NCI-H2171 treated with DMSO at 0.1 percent for 48 hours (cell line): ENCODE measurements at regions not wholly inside any gene's neighbourhood (a gene's known extent, or its start where the extent isn't known, plus 50 kb on each side); places are given as distances from the start of the nearest gene placed in this dataset.
"Not testable (repeated sequence)": the region's sequence is repeated elsewhere in the genome, so short reads cannot be mapped to it uniquely, and the experiment has no call there.

ENCODE experiments used
- DNase-seq: peaks from one replicate; lab custom pipeline; 2025; lab: John Stamatoyannopoulos, UW

DNA sequence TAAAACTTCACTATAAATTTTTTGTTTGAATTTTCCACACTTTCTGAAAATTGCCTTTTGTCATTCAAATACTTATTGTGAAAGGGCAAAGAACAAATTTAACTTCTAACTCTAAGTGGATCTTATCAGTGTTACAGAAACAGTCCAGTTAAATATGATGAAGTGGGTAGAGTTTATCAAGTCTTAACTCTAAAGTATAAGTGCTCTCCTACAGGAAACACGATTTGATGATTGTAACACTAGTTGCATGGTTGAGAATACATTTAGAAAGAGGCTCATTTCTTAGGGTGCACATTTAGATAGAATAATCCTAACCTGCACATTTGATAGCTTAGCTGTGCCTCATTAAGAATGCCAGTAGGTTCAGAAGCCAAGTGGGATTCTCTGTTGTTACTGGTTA lies 838.3 kb upstream of the ATXN7L3B start:
- no peak for DNase-seq

DNA sequence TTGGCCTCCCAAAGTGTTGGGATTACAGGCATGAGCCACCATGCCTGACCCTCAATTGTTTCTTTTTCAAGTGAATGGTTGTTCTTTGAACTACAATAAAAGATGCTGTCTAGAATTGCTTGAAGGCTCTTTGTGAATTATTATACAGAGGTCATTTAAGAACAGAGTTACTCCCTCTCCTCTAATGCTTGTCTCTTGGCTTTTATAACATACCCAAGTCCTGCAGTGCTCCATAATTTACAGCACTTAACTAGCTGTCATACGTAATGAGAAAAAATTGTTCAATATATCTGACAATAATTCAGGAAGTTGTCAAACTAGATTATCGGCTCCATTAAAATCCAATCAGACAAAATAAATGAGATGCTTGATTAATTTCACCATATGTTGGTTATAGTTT lies 823.0 kb upstream of the ATXN7L3B start:
- DNase-seq = no peak

DNA sequence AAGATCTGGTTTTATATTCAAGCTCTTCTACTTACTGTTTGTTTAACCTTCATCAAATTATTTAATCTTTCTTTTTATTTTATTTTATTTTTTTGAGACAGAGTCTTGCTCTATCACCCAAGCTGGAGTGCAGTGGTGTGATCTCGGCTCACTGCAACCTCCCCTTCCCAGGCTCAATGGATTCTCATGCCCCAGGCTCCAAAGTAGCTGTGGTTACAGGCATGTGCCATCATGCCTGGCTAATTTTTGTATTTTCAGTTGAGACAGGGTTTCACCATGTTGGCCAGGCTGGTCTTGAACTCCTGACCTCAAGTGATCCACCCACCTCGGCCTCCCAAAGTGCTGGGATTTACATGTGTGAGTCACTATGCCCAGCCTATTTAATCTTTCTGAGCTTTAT lies 821.5 kb upstream of the ATXN7L3B start:
- DNase-seq = not testable (repeated sequence)

DNA sequence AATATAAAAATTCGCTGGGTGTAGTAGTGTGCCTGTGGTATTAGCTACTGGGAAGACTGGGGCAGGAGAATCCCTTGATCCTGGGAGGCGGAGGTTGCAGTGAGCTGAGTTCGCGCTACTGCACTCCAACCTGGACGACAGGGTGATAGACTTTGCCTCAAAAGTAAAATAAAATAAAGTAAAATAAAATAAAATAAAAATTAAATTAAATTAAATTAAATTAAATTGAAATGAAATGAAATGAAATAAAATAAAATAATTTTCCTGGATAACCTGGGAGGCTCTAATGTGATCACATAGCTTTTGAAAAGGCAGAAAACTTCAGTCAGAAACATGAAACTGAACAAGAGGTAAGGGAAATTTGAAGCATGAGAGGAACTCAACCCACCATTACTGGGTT lies 818.4 kb upstream of the ATXN7L3B start:
- no peak for DNase-seq

DNA sequence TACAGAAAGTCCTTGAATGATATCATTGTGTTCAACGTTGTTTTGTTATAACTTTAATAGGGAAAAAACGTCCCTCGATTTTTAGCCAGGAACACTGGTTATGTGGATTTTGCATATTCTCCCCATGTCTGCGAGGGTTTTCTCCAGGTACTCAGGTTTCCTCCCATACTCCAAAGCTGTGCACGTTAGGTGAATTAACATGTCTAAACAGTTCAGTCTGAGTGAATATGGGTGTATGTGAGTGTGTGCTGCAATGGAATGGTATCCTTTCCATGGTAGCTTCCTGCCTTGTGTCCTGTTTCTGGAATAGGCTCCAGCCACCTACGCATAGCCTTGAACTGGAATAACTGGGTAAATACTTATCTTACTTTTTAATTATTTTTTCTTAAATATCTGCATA lies 810.8 kb upstream of the ATXN7L3B start:
- DNase-seq = no peak

DNA sequence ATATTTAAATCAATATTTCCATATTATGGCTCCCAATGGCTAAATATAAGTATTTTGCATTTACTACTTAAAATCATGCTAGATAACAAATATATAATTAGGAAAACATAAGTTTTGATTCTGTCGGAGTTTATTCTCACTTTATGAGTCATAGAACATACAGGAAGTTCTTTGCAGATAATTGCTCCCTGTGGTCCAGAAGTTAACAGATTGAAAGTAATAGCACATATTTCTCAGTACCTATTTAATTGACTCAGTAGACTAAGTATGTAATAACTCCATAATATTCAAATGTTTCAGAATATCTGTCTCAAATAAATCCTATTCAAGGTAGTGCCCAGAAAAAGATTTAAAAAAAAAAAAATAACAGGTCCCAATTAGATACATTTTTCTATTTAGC lies 806.0 kb upstream of the ATXN7L3B start:
- DNase-seq = no peak

DNA sequence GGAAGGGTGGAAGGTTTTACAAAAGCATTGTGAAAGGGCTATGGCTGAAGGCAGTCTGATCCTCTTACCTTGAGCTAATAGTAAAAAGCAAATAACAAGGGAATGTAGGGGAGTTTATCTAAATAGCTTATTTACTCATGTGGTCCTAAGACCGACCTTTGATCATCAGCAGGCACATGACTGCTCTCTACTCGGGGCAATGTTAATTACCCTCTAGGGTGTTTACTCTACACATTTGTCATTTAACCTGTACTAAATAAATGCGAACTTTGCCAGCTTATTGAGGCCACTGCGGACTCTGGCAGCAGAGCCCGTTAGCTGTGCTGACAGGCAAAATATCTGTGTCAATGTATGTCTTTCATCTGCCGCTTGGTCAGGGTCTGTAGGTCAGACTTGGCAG lies 768.3 kb upstream of the ATXN7L3B start:
- DNase-seq = no peak

DNA sequence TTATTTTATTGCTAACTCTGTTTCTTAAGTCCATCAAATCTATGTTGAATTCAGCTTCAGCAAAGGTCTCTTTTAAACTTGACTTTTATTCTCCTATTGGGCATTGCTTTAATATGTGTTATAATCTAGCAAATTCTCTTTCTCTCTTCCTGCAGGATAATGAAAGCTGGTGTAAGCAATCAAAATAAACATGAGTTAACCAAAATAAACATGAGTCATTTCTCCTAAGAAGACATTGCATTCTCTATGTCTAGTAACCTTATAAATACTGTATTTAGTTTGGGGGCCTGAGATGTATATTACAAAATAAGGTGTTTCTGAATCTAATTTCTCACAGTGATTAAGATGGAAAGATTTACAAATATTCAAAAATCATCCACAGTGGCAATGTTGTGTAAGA lies 739.1 kb upstream of the ATXN7L3B start:
- no peak for DNase-seq

DNA sequence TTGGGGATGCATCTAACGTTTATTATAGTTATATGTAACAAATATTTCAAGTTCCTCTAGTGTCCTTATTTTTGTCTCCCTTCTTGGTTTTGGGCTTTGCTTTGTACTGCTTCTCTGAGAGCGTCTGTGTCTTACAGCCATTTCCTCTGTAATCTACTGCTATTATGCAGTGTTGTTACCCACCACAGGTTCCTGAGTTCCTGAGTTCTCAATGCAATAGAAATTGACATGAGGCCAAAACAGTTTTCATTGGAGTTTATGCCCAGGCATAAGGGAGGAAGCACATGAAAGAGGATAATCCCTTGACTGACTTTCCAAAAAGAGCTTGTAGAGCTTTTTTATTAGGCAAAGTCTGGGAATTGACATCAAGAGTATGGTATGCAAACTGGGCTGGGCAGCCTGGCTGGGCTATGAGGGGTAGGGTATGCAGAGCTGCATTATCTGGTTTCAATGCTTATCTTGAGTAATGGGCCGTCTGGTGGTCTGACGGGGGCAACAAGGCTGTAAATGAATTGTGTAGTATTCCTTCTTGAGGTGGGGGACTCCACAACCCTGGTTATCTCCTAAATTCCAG lies 722.5 kb upstream of the ATXN7L3B start:
- DNase-seq = no peak

DNA sequence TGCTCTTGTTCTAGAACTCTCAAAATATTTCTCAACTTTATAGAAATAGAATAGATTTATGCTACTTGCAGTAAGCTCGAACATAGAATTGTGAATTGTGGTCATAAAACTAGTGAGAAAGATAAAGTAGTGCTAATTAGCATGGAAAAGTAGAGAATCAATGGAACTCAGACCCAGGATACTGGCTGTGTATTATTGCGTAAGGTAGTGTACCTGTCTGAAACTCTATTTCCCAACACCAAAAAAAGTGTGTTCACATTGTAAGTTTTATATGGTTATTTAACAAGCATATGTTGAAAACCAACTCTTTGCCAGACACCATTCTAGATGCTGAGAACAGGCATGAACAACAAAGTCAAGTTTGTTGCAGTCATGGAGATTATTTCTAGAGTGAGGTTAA lies 720.5 kb upstream of the ATXN7L3B start:
- no peak for DNase-seq

DNA sequence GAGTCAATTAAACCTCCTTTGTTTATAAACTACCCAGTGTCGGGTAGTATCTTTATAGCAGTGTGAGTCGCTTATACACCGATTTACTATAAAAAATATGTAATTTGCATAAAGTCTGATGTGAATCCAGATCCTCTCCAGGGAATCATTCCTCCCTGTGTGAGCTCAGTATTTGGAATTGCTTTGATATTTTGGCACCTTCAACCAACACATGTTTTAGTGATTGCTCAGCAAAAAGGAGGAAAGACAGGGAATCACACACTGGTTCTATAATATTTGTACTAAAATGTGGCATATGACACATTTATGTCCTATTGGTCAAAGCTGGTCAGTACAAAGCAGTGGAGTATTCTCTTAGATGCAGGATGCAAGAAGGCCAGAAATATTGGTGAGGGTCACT lies 703.9 kb upstream of the ATXN7L3B start:
- DNase-seq = no peak

DNA sequence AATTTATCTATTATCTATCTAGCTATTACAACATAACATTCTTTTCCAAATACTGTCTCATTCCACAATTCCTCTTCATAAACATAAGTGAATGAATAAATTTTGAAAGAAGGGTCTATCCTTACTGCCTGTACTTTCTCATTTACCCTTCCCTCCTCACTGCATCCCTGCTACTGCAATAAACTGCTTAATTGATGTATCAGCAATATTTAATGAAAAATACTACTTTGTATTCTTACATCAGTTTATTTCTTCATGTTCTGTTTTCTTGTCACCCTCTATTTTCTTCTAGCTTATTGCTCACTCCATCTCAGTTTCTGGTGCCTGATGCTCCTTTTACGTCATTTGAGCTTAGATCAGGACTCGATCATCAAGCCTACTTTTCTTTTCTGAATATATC lies 695.7 kb upstream of the ATXN7L3B start:
- DNase-seq = no peak

DNA sequence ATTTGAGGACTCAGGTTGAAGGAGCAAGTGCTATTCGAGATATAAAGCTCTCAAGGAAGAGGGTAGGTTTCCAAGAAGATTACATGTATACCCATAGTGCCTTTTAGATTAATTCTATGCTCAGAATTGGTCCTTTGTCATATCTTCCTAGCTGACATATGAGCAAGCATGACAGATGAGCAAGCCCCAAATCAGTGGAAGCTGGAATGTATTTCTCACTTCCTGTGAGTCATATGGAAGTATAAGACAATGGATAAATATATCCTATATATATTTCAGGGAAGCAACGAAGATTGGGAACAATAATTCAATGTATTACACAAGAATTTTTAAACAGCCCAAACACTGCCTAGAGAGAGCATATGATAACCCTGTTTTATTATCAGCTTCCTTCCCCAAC lies 674.1 kb upstream of the ATXN7L3B start:
- DNase-seq = no peak

DNA sequence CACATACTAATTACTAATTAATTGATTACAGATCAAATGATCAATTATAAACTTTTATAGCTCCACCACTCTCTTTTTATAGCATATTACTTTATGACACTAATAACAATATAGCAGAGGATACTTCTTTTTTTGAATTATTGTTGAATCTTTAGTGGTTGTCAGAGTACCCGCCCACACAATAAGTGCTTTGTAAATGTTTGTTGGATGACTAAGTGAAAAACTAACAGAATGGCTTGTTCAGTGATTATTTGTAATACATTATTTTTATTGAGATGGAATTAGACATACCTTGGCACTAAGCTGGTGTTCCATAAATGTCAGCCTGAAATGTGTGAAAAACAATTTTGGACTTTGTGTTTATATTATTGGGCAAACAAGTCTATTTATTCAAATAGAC lies 670.5 kb upstream of the ATXN7L3B start:
- DNase-seq = no peak

DNA sequence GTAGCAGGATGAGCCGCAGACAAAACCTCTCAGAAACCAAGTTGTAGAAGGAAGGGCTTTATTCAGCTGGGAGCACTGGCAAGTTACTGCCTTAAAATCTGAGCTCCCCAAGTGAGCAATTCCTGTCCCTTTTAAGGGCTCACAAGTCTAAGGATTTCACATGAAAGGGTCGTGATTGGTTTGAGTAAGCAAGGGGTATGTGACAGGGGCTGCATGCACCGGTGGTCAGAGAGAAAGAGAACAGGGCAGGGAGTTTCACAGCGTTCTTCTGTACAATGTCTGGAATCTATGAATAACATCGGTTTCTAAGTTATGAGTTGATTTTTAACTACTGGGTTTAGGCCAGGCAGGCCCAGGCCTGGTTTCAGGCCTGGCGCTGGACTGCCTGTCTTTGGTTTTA lies 660.3 kb upstream of the ATXN7L3B start:
- DNase-seq = not testable (repeated sequence)

DNA sequence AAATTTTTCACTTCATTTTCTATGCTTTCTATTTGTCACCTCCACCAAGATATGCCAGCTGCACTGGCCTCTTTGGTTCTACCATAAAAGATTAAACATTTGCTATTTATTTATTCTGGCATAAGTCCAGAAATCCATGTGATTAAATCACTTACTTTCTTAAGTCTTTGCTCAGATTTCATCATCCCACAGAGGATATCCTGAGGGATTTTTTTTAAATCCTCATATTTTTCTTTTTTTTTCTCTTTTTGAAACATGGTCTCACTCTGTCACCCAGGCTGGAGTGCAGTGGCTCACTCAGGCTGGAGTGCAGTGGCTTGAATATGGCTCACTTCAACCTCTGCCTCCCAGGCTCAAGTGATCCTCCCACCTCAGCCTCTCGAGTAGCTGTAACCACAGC lies 645.4 kb upstream of the ATXN7L3B start:
- no peak for DNase-seq

DNA sequence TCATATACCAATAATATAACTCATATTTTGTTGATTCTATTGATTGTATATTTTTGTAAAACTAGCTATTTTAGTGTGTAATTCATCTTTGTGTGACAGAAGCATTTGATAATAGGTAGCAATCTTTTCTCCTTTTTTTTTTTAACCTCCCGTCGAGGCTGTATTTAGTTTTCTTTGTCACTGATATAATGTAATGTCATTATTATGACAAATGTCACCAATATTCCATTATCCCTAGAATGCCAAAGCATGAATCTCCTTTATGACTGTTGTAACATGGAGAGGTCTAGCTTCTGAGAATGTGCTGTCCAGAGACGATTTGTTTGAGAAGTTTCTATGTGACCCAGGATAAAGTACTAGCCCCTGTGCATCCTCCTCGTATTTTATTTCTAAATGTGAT lies 639.0 kb upstream of the ATXN7L3B start:
- no peak for DNase-seq

DNA sequence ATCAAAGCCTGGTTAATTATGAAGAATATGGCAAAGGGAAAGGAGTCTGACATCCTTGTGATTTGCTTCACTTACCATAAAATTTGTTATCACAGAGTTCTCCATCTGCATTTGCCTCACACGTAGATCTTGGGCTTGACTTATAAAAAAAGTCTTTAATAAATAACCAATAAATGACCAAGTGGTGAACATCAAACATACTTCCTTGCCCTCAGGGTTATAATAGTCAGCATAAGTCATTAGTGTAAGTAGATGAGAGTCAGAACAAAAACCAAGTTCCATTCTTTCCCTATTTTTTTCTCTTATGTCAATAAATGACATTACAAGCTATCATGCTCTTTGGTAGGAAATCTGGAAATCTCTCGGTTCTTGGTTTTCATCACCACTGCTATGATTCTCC lies 635.4 kb upstream of the ATXN7L3B start:
- DNase-seq = no peak

DNA sequence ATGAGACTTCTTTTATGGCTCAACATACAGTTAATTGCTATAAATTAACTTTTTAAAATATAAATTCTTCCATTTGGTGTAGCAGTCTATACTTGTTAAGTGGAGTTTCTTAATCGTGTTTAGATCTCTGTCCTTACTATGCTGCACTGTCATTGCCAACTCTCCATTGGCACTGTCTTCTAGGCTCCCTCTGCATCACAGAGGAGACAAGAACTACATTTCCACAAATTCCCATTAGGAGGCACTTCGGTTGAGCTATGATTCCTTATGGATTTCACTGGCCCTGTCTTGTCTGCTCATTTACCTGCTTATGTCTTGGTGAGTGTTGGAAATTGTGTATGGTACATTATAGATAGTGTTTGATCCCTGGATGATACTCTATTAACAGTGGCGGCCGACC lies 630.9 kb upstream of the ATXN7L3B start:
- DNase-seq = no peak

DNA sequence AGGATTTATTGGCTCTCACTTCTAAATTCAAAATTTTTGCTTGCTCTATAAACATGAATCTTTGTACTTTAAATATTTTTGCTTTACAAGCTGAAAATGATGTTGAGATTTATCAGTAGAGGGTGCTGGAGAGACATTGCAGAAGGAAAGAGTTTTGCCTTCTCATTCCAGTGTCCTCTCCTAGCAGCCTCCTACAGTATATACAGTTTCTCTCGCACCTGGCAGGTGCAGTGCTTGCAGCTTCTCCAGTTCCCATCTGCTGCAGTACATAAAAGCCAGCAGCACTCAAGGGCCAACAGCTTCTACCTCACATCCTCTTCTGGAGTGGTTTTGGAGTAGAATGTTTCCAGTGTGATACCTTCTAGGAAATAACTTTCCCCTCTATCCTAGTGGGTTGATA lies 601.8 kb upstream of the ATXN7L3B start:
- peak; percentile 21 for DNase-seq

DNA sequence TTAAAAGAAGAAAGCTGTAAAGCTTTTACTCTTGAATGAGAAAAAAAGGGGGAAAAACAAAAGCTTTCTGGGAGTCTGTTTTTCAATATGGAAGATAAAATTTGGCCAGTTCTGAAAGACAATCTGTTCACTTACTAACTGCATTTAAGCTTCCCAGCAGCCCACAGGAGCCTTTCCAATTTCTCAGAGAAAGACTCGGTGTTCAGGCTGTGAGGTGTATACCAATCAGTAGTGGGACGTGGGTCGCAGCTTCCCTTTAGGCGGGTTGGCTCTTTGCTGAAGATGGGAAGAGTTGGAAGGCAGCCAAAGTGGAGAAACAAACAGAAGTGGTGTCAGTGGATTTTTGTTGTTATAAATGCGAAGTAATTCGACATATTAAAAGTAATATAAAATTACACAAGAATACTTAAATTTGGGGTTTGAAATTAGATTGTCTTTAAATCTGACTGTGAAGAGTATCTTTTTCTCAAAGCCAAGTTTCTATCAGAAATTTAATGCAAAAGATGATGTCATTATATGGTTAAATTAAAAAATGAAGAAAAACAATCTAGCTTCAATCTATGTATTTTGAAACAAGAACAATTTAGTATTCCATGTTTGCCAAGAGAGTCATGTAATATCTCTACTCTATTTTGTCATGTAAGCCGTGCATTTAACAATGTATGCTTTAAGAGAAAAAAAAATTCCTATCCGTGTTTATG lies 590.2 kb upstream of the ATXN7L3B start:
- DNase-seq = no peak

DNA sequence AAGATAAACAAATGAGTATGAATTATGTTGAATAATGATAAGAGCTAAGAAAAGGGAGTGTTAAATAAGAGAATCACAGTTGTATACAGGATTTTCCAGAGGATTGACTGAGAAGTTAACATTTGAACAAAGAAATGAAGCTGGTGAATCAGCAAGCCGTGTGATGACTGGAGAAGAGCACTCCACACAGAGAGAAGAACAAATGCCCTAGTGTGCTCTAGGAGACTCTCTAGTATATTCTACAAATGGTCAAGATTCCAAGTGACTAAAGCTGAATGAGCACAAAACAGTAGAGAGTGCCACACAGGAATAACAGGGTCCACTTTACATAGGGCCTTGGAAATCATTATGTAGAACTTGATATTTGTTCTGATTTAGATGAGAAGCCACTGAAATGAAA lies 587.1 kb upstream of the ATXN7L3B start:
- DNase-seq = no peak

DNA sequence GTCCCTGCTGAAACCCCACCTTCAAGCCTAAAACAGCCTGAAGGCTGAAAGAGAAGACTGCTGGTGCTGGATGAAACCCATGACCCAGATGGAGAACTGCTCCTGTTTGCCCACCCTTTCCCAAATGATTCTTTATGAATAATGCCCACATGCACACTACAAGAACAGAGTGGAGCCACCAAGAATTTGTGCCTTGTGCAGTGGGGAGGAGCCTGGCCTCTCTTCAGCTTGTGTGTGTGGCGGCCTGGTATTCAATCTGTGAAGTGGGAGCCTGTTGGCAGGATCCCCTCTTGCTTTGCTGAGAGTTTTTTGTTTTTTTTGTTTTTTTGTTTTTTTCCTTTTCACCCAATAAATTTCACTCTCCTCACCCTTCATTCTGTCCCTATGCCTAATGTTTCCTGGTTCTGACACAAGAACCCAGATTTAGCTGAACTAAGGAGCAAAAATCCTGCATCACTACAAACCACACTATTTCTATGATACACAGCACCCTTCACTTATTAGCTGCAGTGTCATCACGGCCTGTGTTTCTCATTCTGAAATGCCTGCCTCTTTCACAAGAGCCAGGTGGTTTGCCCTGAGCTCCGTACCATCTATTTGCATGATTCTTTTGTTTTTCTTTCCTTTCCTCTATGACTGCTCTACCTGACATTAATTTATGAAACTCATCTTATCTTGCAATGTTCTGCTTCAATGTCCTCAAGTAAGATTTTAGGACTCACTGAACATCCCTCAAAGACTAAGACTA lies 585.5 kb upstream of the ATXN7L3B start:
- no peak for DNase-seq

DNA sequence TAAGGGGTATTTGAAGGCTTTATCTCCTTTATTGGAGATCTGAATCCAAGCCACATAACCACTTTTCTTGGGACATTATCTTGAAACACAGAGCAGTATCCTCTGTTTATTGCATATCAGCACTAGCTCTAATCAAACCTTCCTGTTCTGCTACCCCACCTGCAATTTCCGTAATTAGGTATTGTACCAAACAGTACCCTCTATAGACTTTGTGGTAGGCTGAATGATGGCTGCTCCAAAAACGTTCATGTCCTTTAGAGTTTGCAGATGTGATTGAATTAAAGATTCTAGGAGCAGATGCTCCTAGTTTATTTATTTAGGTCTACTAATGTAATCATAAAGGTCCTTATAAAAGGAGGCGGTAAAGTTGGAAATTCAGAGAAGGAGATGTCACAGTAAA lies 573.0 kb upstream of the ATXN7L3B start:
- DNase-seq = no peak
